ENCODE measurements at regions not wholly inside any gene's neighbourhood (a gene's known extent, or its start where the extent isn't known, plus 50 kb on each side); places are given as distances from the start of the nearest gene placed in this dataset.

DNA sequence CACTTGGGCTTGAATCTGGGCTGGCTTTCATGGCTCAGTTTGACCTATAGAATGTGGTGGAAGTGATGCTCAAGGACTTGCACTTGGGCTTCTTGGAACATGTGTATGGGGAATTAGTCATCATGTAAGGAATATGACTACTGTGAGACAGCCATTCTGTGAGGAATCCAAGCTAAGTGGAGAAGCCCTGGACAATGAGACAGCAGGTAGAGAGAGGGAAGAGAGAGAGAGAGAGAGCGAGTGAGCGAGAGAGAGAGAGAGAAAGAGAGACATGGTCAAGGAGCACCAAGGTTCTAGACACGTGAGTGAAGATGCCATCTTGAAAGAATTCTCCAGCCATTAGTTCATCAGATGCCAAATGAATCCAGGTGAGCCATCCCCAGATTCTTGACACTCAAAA, 261.6 kb upstream of the SORL1-AS1 start:
- H3K36me3 ChIP-seq (replicated peaks in 1 of 2), result no peaks in the 10 kb centered on the region
- no peaks in the 10 kb centered on the region for H3K27me3 ChIP-seq
- intact Hi-C loops (cut with DNase I), result no loop called here
- WGBS, 4 donors, result 82 to 93% (median 89%) methylated on average over 3 of the region's 3 CpGs
- no peak overlapping the region for H3K27ac ChIP-seq
- TF ChIP-seq, protein P1, sequence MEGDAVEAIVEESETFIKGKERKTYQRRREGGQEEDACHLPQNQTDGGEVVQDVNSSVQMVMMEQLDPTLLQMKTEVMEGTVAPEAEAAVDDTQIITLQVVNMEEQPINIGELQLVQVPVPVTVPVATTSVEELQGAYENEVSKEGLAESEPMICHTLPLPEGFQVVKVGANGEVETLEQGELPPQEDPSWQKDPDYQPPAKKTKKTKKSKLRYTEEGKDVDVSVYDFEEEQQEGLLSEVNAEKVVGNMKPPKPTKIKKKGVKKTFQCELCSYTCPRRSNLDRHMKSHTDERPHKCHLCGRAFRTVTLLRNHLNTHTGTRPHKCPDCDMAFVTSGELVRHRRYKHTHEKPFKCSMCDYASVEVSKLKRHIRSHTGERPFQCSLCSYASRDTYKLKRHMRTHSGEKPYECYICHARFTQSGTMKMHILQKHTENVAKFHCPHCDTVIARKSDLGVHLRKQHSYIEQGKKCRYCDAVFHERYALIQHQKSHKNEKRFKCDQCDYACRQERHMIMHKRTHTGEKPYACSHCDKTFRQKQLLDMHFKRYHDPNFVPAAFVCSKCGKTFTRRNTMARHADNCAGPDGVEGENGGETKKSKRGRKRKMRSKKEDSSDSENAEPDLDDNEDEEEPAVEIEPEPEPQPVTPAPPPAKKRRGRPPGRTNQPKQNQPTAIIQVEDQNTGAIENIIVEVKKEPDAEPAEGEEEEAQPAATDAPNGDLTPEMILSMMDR (IDR thresholded peaks at IDR 0.05), result no peak
- TF ChIP-seq POLR2A (IDR thresholded peaks at IDR 0.05), result no peak
- no peak overlapping the region for H3K4me3 ChIP-seq
- DNase-seq, result no peak
- no peaks in the 10 kb centered on the region for H3K4me1 ChIP-seq (replicated peaks in 1 of 2)
- no peaks in the 10 kb centered on the region for H3K9me3 ChIP-seq (replicated peaks in 1 of 3)

DNA sequence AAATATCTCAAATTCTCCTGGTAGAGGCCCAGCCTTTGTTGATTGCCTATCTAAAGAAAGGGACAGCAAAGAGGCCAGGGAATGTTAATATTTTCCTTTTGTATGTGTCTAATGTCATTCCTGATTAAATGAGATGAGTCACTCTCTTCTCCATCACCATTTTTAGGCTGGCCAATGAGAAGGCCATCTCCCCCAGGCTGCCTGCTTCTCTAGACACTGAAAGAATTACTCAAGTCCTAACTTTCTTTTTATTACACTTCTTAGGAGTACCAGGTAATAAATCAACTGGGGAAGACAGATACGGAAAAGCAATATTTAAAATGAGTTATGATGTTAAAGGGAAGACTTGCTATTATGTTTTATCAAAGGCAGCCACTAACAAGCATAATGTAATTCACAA, 259.2 kb upstream of the SORL1-AS1 start:
- Histone ChIP-seq H3K27ac (no peak overlapping the region), H3K27me3 (no peaks in the 10 kb centered on the region), H3K4me1 (replicated peaks in 1 of 2) (no peaks in the 10 kb centered on the region), H3K4me3 (no peak overlapping the region), H3K9me3 (replicated peaks in 1 of 3) (no peaks in the 10 kb centered on the region), H3K36me3 (replicated peaks in 1 of 2) (no peaks in the 10 kb centered on the region)
- no peak for DNase-seq
- 52 to 74% (median 64%) methylated on average over 1 of the region's 1 CpG for WGBS, 4 donors
- intact Hi-C loops (cut with DNase I), result no loop called here
- TF ChIP-seq, protein P1 (IDR thresholded peaks at IDR 0.05), result no peak
- TF ChIP-seq POLR2A (IDR thresholded peaks at IDR 0.05), result no peak

DNA sequence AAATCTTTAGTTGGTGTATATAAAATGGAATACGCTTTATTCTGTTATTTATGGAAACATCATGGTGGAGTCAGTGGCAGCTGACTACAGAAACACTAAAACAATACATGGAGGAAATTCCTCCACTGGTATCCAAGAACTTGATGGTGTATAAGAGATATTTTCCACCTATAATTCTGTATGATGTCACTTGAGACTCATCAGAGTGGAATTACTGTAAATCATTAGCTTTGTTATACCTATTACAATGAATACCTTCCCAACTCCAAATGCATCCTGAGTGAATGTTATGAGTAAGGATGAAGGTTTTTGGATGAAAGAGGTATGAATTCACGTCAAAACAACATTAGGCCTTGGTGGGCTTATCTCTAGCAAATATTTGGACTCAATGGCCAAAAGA, 258.5 kb upstream of the SORL1-AS1 start:
- DNase-seq, result no peak
- Histone ChIP-seq H3K4me3 (no peak overlapping the region), H3K9me3 (replicated peaks in 1 of 3) (no peaks in the 10 kb centered on the region), H3K4me1 (replicated peaks in 1 of 2) (no peaks in the 10 kb centered on the region), H3K27me3 (no peaks in the 10 kb centered on the region), H3K36me3 (replicated peaks in 1 of 2) (no peaks in the 10 kb centered on the region), H3K27ac (no peak overlapping the region)
- 75 to 88% (median 81%) methylated on average over 2 of the region's 2 CpGs for WGBS, 4 donors
- TF ChIP-seq POLR2A (IDR thresholded peaks at IDR 0.05), result no peak
- TF ChIP-seq, protein P1 (IDR thresholded peaks at IDR 0.05), result no peak
- intact Hi-C loops (cut with DNase I), result no loop called here

DNA sequence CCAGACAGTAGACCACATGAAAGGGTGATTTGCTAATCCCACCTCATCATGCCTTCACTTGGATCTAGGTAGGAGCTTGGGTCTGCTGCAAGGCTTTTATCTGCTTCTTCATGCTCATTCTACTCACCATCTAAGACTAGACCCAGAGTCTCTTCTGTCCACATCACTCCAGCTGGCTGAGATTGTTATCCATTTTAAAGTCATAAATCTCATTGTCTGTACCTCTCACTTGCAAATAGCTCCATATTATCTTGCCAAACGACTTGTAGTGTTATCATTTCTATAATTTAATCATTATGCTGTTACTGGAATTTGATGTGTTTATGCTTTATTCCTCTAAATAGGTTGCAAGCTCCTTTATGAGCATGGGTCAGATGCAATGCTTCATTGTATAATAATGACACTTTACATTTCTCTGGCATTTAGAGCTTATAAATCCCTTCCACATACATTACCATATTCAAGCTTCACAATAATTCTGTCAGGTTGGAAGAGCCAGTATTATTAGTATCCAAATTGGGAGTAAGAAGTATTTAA, 254.2 kb upstream of the SORL1-AS1 start:
- Histone ChIP-seq H3K9me3 (replicated peaks in 1 of 3) (no peaks in the 10 kb centered on the region), H3K4me1 (replicated peaks in 1 of 2) (no peaks in the 10 kb centered on the region), H3K36me3 (replicated peaks in 1 of 2) (no peaks in the 10 kb centered on the region), H3K27me3 (no peaks in the 10 kb centered on the region), H3K4me3 (no peak overlapping the region), H3K27ac (no peak overlapping the region)
- TF ChIP-seq POLR2A (IDR thresholded peaks at IDR 0.05), result no peak
- TF ChIP-seq, protein P1 (IDR thresholded peaks at IDR 0.05), result no peak
- no peak for DNase-seq
- intact Hi-C loops (cut with DNase I), result no loop called here
- WGBS, 4 donors, result 14 to 35% (median 26%) methylated on average over 1 of the region's 1 CpG

Data from adrenal gland (tissue), 9 donors.